ENCODE measurements at regions not wholly inside any gene's neighbourhood (a gene's known extent, or its start where the extent isn't known, plus 50 kb on each side); places are given as distances from the start of the nearest gene placed in this dataset.

GRCh38 chr9:8241201-8241600, 441.6 kb upstream of the DMAC1 start:
- intact Hi-C loops (cut with DNase I): no loop called here
- WGBS, 2 donors: 39 to 42% methylated on average over 5 of the region's 5 CpGs

DNA sequence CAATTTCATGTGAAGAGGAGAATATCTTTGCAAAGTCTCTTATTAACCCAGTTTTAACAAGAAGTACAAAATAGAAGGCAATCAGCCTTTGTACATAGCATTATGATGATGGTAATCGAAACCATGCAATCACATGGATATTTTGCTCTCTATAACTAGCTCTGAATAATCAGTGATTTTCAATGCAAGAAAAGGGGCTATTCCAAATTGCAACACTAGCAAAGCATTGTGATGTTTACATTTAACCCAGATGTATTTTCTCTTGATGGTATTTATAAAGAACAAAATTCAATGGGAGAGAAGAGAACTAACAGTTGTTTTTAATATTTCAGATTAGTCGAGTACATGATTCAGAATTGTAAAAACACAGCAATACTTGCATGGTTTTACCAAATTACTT, 437.5 kb upstream of the DMAC1 start:
- DNase-seq: no peak

More at GRCh38 chr9:8241201-8241600, 441.6 kb upstream of the DMAC1 start:
- ATAC-seq (ENCODE audit: low FRiP score) (no peak), DNase-seq (no peak)
- H3K4me3 ChIP-seq (ENCODE audit: low read length in 2 of 2): no peak overlapping the region
- no peaks in the 10 kb centered on the region for H3K9me3 ChIP-seq (ENCODE audit: control insufficient read depth, low read length)
- no peak overlapping the region for H3K27ac ChIP-seq (ENCODE audit: low read depth in 1 of 2, low read length in 2 of 2)
- peaks cover 0 to 1% of the 10 kb centered on the region in 2 donors for H3K27me3 ChIP-seq (ENCODE audit: control insufficient read depth in 1 of 2, insufficient read depth in 2 of 2, low read length in 1 of 2)
- no peaks in the 10 kb centered on the region for H3K36me3 ChIP-seq (ENCODE audit: control insufficient read depth in 1 of 2, insufficient read depth in 2 of 2, low read length in 1 of 2)
- no peaks in the 10 kb centered on the region for H3K4me1 ChIP-seq (ENCODE audit: control insufficient read depth in 1 of 2, insufficient read depth in 2 of 2, low read length in 2 of 2)

GRCh38 chr9:8235489-8235888, 435.9 kb upstream of the DMAC1 start:
- no peaks in the 10 kb centered on the region for H3K9me3 ChIP-seq (ENCODE audit: control insufficient read depth, low read length)
- DNase-seq (no peak), ATAC-seq (ENCODE audit: low FRiP score) (no peak)
- H3K27me3 ChIP-seq (ENCODE audit: control insufficient read depth in 1 of 2, insufficient read depth in 2 of 2, low read length in 1 of 2): no peaks in the 10 kb centered on the region
- H3K27ac ChIP-seq (ENCODE audit: low read depth in 1 of 2, low read length in 2 of 2): no peak overlapping the region
- no peaks in the 10 kb centered on the region for H3K4me1 ChIP-seq (ENCODE audit: control insufficient read depth in 1 of 2, insufficient read depth in 2 of 2, low read length in 2 of 2)
- intact Hi-C loops (cut with DNase I): no loop called here
- H3K36me3 ChIP-seq (ENCODE audit: control insufficient read depth in 1 of 2, insufficient read depth in 2 of 2, low read length in 1 of 2): no peaks in the 10 kb centered on the region
- H3K4me3 ChIP-seq (ENCODE audit: low read length in 2 of 2): no peak overlapping the region

More for the DNA sequence above, 437.5 kb upstream of the DMAC1 start:
- intact Hi-C loops (cut with DNase I): no loop called here
- Histone ChIP-seq H3K9me3 (ENCODE audit: control insufficient read depth, low read length) (no peaks in the 10 kb centered on the region), H3K4me1 (ENCODE audit: control insufficient read depth in 1 of 2, insufficient read depth in 2 of 2, low read length in 2 of 2) (no peaks in the 10 kb centered on the region), H3K27ac (ENCODE audit: low read depth in 1 of 2, low read length in 2 of 2) (no peak overlapping the region), H3K27me3 (ENCODE audit: control insufficient read depth in 1 of 2, insufficient read depth in 2 of 2, low read length in 1 of 2) (no peaks in the 10 kb centered on the region), H3K36me3 (ENCODE audit: control insufficient read depth in 1 of 2, insufficient read depth in 2 of 2, low read length in 1 of 2) (no peaks in the 10 kb centered on the region), H3K4me3 (ENCODE audit: low read length in 2 of 2) (no peak overlapping the region)
- 94 to 98% methylated on average over 2 of the region's 2 CpGs for WGBS, 2 donors
- ATAC-seq (ENCODE audit: low FRiP score): no peak

DNA sequence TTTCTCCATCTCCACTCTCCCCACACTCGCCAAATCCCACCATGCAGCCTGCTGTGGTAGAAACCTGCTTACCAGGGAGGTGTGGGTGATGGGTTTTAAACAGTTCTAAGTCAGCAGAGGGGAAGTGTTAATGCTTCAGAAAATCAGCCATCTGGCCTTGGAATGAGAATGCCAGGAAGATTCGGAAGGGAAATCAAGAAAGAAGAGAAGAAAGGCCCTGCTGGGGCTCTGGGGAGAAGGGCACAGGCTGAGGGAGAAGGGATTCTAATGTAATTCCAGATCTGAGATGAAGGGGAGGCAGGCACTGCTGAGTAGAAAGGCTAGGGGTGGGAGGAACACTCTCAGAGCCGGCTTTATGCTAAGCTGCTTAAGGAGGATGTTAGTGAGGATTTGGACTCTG, 434.7 kb upstream of the DMAC1 start:
- intact Hi-C loops (cut with DNase I): no loop called here
- Histone ChIP-seq H3K9me3 (ENCODE audit: control insufficient read depth, low read length) (no peaks in the 10 kb centered on the region), H3K27ac (ENCODE audit: low read depth in 1 of 2, low read length in 2 of 2) (no peak overlapping the region), H3K4me1 (ENCODE audit: control insufficient read depth in 1 of 2, insufficient read depth in 2 of 2, low read length in 2 of 2) (no peaks in the 10 kb centered on the region), H3K4me3 (ENCODE audit: low read length in 2 of 2) (no peak overlapping the region), H3K36me3 (ENCODE audit: control insufficient read depth in 1 of 2, insufficient read depth in 2 of 2, low read length in 1 of 2) (no peaks in the 10 kb centered on the region), H3K27me3 (ENCODE audit: control insufficient read depth in 1 of 2, insufficient read depth in 2 of 2, low read length in 1 of 2) (no peaks in the 10 kb centered on the region)
- WGBS, 2 donors: 94% methylated on average over 3 of the region's 3 CpGs
- DNase-seq (no peak), ATAC-seq (ENCODE audit: low FRiP score) (no peak)

DNA sequence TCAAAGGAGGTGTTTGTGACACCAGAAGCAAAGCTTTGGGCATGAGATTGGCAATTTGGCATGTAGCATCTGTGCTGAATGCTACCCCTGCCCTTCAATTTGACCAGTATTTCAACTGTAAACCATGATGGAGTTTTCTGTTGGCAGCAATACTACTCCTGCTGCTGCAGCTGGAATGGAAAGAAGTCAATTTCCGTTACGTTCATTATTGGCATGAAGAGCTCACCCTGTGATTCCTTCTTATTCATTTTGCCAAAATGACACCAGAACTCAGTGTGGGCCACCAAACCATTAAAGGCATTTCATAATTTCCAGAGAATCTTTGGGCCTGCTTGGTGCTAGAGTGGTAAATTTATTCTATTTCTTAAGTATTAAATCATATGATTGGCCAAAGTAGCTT, 433.1 kb upstream of the DMAC1 start:
- ATAC-seq (ENCODE audit: low FRiP score) (no peak), DNase-seq (no peak)
- no peaks in the 10 kb centered on the region for H3K36me3 ChIP-seq (ENCODE audit: control insufficient read depth in 1 of 2, insufficient read depth in 2 of 2, low read length in 1 of 2)
- H3K27ac ChIP-seq (ENCODE audit: low read depth in 1 of 2, low read length in 2 of 2): no peak overlapping the region
- no peaks in the 10 kb centered on the region for H3K9me3 ChIP-seq (ENCODE audit: control insufficient read depth, low read length)
- 83 to 85% methylated on average over 2 of the region's 2 CpGs for WGBS, 2 donors
- no peaks in the 10 kb centered on the region for H3K27me3 ChIP-seq (ENCODE audit: control insufficient read depth in 1 of 2, insufficient read depth in 2 of 2, low read length in 1 of 2)
- no peaks in the 10 kb centered on the region for H3K4me1 ChIP-seq (ENCODE audit: control insufficient read depth in 1 of 2, insufficient read depth in 2 of 2, low read length in 2 of 2)
- intact Hi-C loops (cut with DNase I): no loop called here
- H3K4me3 ChIP-seq (ENCODE audit: low read length in 2 of 2): no peak overlapping the region

DNA sequence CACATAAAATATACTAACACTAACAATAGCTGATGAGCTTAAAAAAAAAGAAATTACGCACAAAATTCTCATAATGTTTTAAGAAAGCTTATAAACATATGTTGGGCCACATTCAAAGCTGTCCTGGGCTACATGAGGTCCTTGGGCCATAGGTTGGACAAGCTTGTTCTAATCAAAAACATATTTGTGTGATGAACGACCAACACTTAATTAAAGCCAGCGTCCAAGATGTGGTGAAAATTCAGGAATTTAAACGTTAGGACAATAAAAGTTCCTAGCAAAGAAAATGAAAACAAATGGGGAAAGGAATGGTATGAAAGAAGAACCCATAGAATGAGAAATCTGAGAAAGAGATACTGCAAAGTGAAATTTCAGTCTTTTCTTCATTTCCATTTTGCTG, 429.6 kb upstream of the DMAC1 start:
- intact Hi-C loops (cut with DNase I): no loop called here
- Histone ChIP-seq H3K27me3 (ENCODE audit: control insufficient read depth in 1 of 2, insufficient read depth in 2 of 2, low read length in 1 of 2) (no peaks in the 10 kb centered on the region), H3K4me1 (ENCODE audit: control insufficient read depth in 1 of 2, insufficient read depth in 2 of 2, low read length in 2 of 2) (no peaks in the 10 kb centered on the region), H3K9me3 (ENCODE audit: control insufficient read depth, low read length) (no peaks in the 10 kb centered on the region), H3K27ac (ENCODE audit: low read depth in 1 of 2, low read length in 2 of 2) (no peak overlapping the region), H3K36me3 (ENCODE audit: control insufficient read depth in 1 of 2, insufficient read depth in 2 of 2, low read length in 1 of 2) (no peaks in the 10 kb centered on the region), H3K4me3 (ENCODE audit: low read length in 2 of 2) (no peak overlapping the region)
- no peak for ATAC-seq (ENCODE audit: low FRiP score)
- 87 to 89% methylated on average over 4 of the region's 4 CpGs for WGBS, 2 donors
- no peak for DNase-seq

GRCh38 chr9:8224381-8224801, 424.8 kb upstream of the DMAC1 start:
- ATAC-seq (ENCODE audit: low FRiP score): no peak
- Histone ChIP-seq H3K4me3 (ENCODE audit: low read length in 2 of 2) (no peak overlapping the region), H3K36me3 (ENCODE audit: control insufficient read depth in 1 of 2, insufficient read depth in 2 of 2, low read length in 1 of 2) (no peaks in the 10 kb centered on the region), H3K27ac (ENCODE audit: low read depth in 1 of 2, low read length in 2 of 2) (no peak overlapping the region), H3K9me3 (ENCODE audit: control insufficient read depth, low read length) (no peaks in the 10 kb centered on the region), H3K4me1 (ENCODE audit: control insufficient read depth in 1 of 2, insufficient read depth in 2 of 2, low read length in 2 of 2) (no peaks in the 10 kb centered on the region), H3K27me3 (ENCODE audit: control insufficient read depth in 1 of 2, insufficient read depth in 2 of 2, low read length in 1 of 2) (no peaks in the 10 kb centered on the region)
- intact Hi-C loops (cut with DNase I): no loop called here
- WGBS, 2 donors: 64 to 65% methylated on average over 4 of the region's 4 CpGs
- no peak for DNase-seq

GRCh38 chr9:8223861-8224260, 424.3 kb upstream of the DMAC1 start:
- no peak for ATAC-seq (ENCODE audit: low FRiP score)
- Histone ChIP-seq H3K27me3 (ENCODE audit: control insufficient read depth in 1 of 2, insufficient read depth in 2 of 2, low read length in 1 of 2) (no peaks in the 10 kb centered on the region), H3K27ac (ENCODE audit: low read depth in 1 of 2, low read length in 2 of 2) (no peak overlapping the region), H3K4me3 (ENCODE audit: low read length in 2 of 2) (no peak overlapping the region), H3K9me3 (ENCODE audit: control insufficient read depth, low read length) (no peaks in the 10 kb centered on the region), H3K36me3 (ENCODE audit: control insufficient read depth in 1 of 2, insufficient read depth in 2 of 2, low read length in 1 of 2) (no peaks in the 10 kb centered on the region), H3K4me1 (ENCODE audit: control insufficient read depth in 1 of 2, insufficient read depth in 2 of 2, low read length in 2 of 2) (no peaks in the 10 kb centered on the region)
- 86 to 93% methylated on average over 1 of the region's 1 CpG for WGBS, 2 donors
- DNase-seq: no peak
- intact Hi-C loops (cut with DNase I): no loop called here

DNA sequence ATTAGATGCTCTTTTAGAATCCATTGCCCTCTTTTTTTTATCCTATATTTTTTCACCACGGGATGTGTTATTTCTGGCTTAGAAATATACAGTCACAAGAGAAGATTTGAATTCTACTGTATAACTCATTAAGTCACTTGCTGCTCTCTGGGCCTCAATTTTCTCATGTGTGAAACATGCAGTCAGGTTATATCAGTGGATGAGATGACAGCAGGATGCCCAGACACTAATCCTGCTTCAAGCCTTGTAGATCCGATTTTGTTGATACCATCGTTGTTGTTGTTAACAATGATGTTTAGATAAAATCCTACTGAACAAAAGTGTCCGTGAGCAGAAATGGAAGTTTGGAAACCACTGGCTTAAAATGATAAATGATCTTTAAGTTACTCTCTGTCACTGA, 421.9 kb upstream of the DMAC1 start:
- intact Hi-C loops (cut with DNase I): no loop called here
- 43 to 52% methylated on average over 4 of the region's 4 CpGs for WGBS, 2 donors
- DNase-seq: no peak

More for the DNA sequence above, 421.9 kb upstream of the DMAC1 start:
- ATAC-seq (ENCODE audit: low FRiP score): no peak
- Histone ChIP-seq H3K9me3 (ENCODE audit: control insufficient read depth, low read length) (no peaks in the 10 kb centered on the region), H3K27me3 (ENCODE audit: control insufficient read depth in 1 of 2, insufficient read depth in 2 of 2, low read length in 1 of 2) (no peaks in the 10 kb centered on the region), H3K27ac (ENCODE audit: low read depth in 1 of 2, low read length in 2 of 2) (no peak overlapping the region), H3K4me1 (ENCODE audit: control insufficient read depth in 1 of 2, insufficient read depth in 2 of 2, low read length in 2 of 2) (no peaks in the 10 kb centered on the region), H3K4me3 (ENCODE audit: low read length in 2 of 2) (no peak overlapping the region), H3K36me3 (ENCODE audit: control insufficient read depth in 1 of 2, insufficient read depth in 2 of 2, low read length in 1 of 2) (no peaks in the 10 kb centered on the region)
